ENCODE measurements at regions not wholly inside any gene's neighbourhood (a gene's known extent, or its start where the extent isn't known, plus 50 kb on each side); places are given as distances from the start of the nearest gene placed in this dataset.

DNA sequence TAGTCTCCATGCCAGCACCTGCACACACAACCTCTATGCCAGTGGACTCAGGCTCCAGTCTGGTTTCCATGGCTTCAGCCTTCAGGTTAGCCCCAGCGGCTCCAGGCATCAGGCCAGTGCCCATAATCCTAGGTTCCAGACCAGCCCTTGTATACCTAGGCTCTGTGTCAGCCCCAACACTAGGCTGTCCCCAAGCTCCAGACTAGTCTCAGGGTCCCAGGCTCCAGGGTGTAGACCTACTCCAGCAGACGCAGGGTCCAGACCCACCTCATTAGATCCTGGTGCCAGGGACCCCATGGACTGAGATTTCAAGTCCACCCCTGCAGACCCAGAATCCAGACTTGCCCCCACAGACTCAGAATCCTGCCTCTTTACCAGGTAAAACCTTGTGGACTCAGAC is 275.9 kb downstream of the SLC16A7 start:
- TF ChIP-seq, protein P1, sequence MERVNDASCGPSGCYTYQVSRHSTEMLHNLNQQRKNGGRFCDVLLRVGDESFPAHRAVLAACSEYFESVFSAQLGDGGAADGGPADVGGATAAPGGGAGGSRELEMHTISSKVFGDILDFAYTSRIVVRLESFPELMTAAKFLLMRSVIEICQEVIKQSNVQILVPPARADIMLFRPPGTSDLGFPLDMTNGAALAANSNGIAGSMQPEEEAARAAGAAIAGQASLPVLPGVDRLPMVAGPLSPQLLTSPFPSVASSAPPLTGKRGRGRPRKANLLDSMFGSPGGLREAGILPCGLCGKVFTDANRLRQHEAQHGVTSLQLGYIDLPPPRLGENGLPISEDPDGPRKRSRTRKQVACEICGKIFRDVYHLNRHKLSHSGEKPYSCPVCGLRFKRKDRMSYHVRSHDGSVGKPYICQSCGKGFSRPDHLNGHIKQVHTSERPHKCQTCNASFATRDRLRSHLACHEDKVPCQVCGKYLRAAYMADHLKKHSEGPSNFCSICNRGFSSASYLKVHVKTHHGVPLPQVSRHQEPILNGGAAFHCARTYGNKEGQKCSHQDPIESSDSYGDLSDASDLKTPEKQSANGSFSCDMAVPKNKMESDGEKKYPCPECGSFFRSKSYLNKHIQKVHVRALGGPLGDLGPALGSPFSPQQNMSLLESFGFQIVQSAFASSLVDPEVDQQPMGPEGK (tag by site-specific recombination; IDR thresholded peaks at IDR 0.05), result no peak
- TF ChIP-seq ZNF549 (tag by site-specific recombination; IDR thresholded peaks at IDR 0.05), result no peak
- TF ChIP-seq, protein P2, sequence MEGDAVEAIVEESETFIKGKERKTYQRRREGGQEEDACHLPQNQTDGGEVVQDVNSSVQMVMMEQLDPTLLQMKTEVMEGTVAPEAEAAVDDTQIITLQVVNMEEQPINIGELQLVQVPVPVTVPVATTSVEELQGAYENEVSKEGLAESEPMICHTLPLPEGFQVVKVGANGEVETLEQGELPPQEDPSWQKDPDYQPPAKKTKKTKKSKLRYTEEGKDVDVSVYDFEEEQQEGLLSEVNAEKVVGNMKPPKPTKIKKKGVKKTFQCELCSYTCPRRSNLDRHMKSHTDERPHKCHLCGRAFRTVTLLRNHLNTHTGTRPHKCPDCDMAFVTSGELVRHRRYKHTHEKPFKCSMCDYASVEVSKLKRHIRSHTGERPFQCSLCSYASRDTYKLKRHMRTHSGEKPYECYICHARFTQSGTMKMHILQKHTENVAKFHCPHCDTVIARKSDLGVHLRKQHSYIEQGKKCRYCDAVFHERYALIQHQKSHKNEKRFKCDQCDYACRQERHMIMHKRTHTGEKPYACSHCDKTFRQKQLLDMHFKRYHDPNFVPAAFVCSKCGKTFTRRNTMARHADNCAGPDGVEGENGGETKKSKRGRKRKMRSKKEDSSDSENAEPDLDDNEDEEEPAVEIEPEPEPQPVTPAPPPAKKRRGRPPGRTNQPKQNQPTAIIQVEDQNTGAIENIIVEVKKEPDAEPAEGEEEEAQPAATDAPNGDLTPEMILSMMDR (tag by site-specific recombination; IDR thresholded peaks at IDR 0.05), result no peak
- no peak for TF ChIP-seq ZNF785 (tag by site-specific recombination; IDR thresholded peaks at IDR 0.05)
- TF ChIP-seq MZF1 (tag by site-specific recombination; IDR thresholded peaks at IDR 0.05; ENCODE audit: borderline replicate concordance), result no peak

Data from HEK293 (cell line).